GM23248 (cell line): ENCODE measurements at regions not wholly inside any gene's neighbourhood (a gene's known extent, or its start where the extent isn't known, plus 50 kb on each side); places are given as distances from the start of the nearest gene placed in this dataset.
A peak's percentile ranks its signal among the peaks of the same experiment; 100 is the strongest.

Experiments used
- DNase-seq: peaks from one replicate; pipeline ENCODE4 v3.0.0-alpha.2; 2015
- H2AFZ ChIP-seq: fragments of 200-600 bp; sonication (generic); 2 replicates; pipeline ENCODE4 v1.6.1; 2016; ENCODE audit warnings: antibody characterized with exemption
- H3F3A ChIP-seq: fragments of 200-600 bp; sonication (generic); 2 replicates; pipeline ENCODE4 v1.6.1; 2016; ENCODE audit warnings: mild to moderate bottlenecking, antibody characterized with exemption, mixed run types; ENCODE audit not compliant: insufficient read depth
- H3K27ac ChIP-seq: fragments of 200-600 bp; sonication (generic); 2 replicates; pipeline ENCODE4 v1.5.1; 2016; ENCODE audit warnings: mild to moderate bottlenecking
- H3K27me3 ChIP-seq: fragments of 200-600 bp; sonication (generic); replicated peaks from 2 replicates; pipeline ENCODE4 v1.6.1; 2016; ENCODE audit warnings: mild to moderate bottlenecking; ENCODE audit not compliant: insufficient read depth
- H3K36me3 ChIP-seq: fragments of 200-600 bp; sonication (generic); 2 replicates; pipeline ENCODE4 v1.6.1; 2016; ENCODE audit warnings: low read depth, mild to moderate bottlenecking
- H3K4me1 ChIP-seq: fragments of 200-600 bp; sonication (generic); 2 replicates; pipeline ENCODE4 v1.6.1; 2016; ENCODE audit warnings: mild to moderate bottlenecking; ENCODE audit not compliant: insufficient read depth
- H3K4me2 ChIP-seq: fragments of 200-600 bp; sonication (generic); one replicate; pipeline ENCODE4 v1.6.1; 2016; ENCODE audit warnings: mild to moderate bottlenecking; ENCODE audit not compliant: unreplicated experiment
- H3K4me3 ChIP-seq: fragments of 200-600 bp; sonication (generic); 2 replicates; pipeline ENCODE4 v1.5.1; 2016; ENCODE audit warnings: mild to moderate bottlenecking
- H3K79me2 ChIP-seq: fragments of 200-600 bp; sonication (generic); 2 replicates; pipeline ENCODE4 v1.6.1; 2016; ENCODE audit warnings: mild to moderate bottlenecking; ENCODE audit not compliant: insufficient read depth
- H3K9ac ChIP-seq: fragments of 200-600 bp; sonication (generic); 2 replicates; pipeline ENCODE4 v1.6.1; 2016; ENCODE audit warnings: mild to moderate bottlenecking
- H3K9me2 ChIP-seq: fragments of 200-600 bp; sonication (generic); 2 replicates; pipeline ENCODE4 v1.6.1; 2016; ENCODE audit warnings: mixed run types, mild to moderate bottlenecking, moderate library complexity; ENCODE audit not compliant: insufficient read depth
- H3K9me3 ChIP-seq: fragments of 200-600 bp; sonication (generic); one replicate; pipeline ENCODE4 v1.6.1; 2017; ENCODE audit warnings: low read depth
- H4K20me1 ChIP-seq: fragments of 200-600 bp; sonication (generic); 2 replicates; pipeline ENCODE4 v1.6.0; 2016; ENCODE audit not compliant: insufficient read depth
- EZH2 ChIP-seq: fragments of 200-600 bp; sonication (generic); IDR thresholded peaks from 2 replicates; pipeline ENCODE4 v1.6.1; 2018; ENCODE audit warnings: antibody characterized with exemption, mild to moderate bottlenecking; ENCODE audit not compliant: insufficient read depth, poor library complexity, severe bottlenecking
- EZH2phosphoT487 ChIP-seq: fragments of 200-600 bp; sonication (generic); IDR thresholded peaks from 2 replicates; pipeline ENCODE4 v1.6.1; 2018; ENCODE audit warnings: antibody characterized with exemption, moderate library complexity, mild to moderate bottlenecking, low read depth; ENCODE audit not compliant: insufficient read depth
- WGBS, 2 experiments: methylation state at CpG; one replicate each; pipeline ENCODE4 v1.1.6; 2015 to 2017; ENCODE audit warnings: low lambda C conversion rate in 2 of 2, low coverage in 1 of 2; ENCODE audit errors: missing lambda C conversion rate in 2 of 2; 5-methylcytosine and 5-hydroxymethylcytosine counted together
- in situ Hi-C: fragments of 300-500 bp; cut with MboI; formaldehyde crosslinking; loops from 2 replicates; pipeline ENCODE4 v1.15.0; 2020

- Histone ChIP-seq H3K36me3 (no peaks in the 10 kb centered on the region), H3F3A (peaks cover 18% of the 10 kb centered on the region), H3K4me1 (peaks cover 20% of the 10 kb centered on the region), H3K9ac (no peak overlapping the region), H3K4me3 (peak overlapping the region; percentile 8; the same call in 1 of the 2 replicates), H3K4me2 (peak overlapping the region; percentile 16), H3K27me3 (no peaks in the 10 kb centered on the region), H2AFZ (no peak overlapping the region), H3K9me3 (no peaks in the 10 kb centered on the region), H3K9me2 (no peaks in the 10 kb centered on the region), H3K79me2 (no peaks in the 10 kb centered on the region), H3K27ac (peak overlapping the region; percentile 6; the same call in 1 of the 2 replicates), H4K20me1 (no peaks in the 10 kb centered on the region)
- DNase-seq, result peak; percentile 10
- in situ Hi-C loops, result no loop called here
- no peak for TF ChIP-seq EZH2phosphoT487
- 83 to 92% methylated on average over 2 of the region's 2 CpGs for WGBS, 2 experiments
Measured at GRCh38 chr16:72536723-72537435, 364.9 kb upstream of the PMFBP1 start.

DNA sequence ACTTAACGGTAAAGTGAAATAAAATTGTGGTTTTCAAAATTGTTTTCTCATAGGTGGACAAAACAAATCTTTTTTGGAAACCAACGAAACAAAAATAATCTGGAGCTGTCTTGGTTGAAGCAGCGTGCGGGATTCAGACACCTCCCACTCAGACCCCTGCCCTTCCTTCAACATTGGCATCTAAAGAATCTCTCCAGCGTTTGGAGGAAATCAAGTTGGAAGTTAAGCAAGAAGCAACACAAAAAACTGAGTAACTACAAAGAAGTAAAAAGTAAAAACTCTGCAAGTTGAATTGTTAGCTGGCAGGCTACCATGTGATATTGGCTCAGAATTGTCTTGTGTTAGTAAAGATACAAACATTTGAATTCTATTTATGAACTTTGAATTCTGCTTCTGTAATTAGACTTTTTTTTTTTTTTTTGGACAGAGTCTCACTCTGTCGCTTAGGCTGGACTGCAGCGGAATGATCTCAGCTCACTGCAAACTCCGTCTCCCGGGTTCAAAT is 361.0 kb upstream of the PMFBP1 start:
- H3K36me3 ChIP-seq, result no peaks in the 10 kb centered on the region
- no peak overlapping the region for H3K4me3 ChIP-seq
- no peak for DNase-seq
- H3K9me3 ChIP-seq, result no peaks in the 10 kb centered on the region
- in situ Hi-C loops, result no loop called here
- TF ChIP-seq EZH2, result no peak
- no peak for TF ChIP-seq EZH2phosphoT487
- H4K20me1 ChIP-seq, result no peaks in the 10 kb centered on the region
- H3K27me3 ChIP-seq, result no peaks in the 10 kb centered on the region
- 86% methylated on average over 9 of the region's 9 CpGs for WGBS, 2 experiments
- H3K79me2 ChIP-seq, result no peaks in the 10 kb centered on the region
- no peak overlapping the region for H3K27ac ChIP-seq
- H3K4me1 ChIP-seq, result peaks cover 24% of the 10 kb centered on the region
- no peak overlapping the region for H3K9ac ChIP-seq
- H2AFZ ChIP-seq, result no peak overlapping the region
- H3K9me2 ChIP-seq, result no peaks in the 10 kb centered on the region
- H3K4me2 ChIP-seq, result no peak overlapping the region
- H3F3A ChIP-seq, result peaks cover 22% of the 10 kb centered on the region

- Histone ChIP-seq H3K9ac (no peak overlapping the region), H3K36me3 (no peaks in the 10 kb centered on the region), H3K4me1 (peaks cover 7% of the 10 kb centered on the region), H3K27me3 (no peaks in the 10 kb centered on the region), H3K79me2 (no peaks in the 10 kb centered on the region), H3K4me2 (no peak overlapping the region), H3K4me3 (no peak overlapping the region), H3K9me3 (no peaks in the 10 kb centered on the region), H4K20me1 (no peaks in the 10 kb centered on the region), H3F3A (peaks cover 7% of the 10 kb centered on the region; the same call in 1 of the 2 replicates), H3K27ac (peak overlapping the region; percentile 29; the same call in 1 of the 2 replicates), H3K9me2 (no peaks in the 10 kb centered on the region), H2AFZ (peak overlapping the region; percentile 69)
- in situ Hi-C loops, result no loop called here
- WGBS, 2 experiments, result 47 to 52% methylated on average over 2 of the region's 2 CpGs
- peak; percentile 78 for DNase-seq
- TF ChIP-seq EZH2phosphoT487, result no peak
- no peak for TF ChIP-seq EZH2
Measured at GRCh38 chr16:72530434-72530833, 358.5 kb upstream of the PMFBP1 start.

DNA sequence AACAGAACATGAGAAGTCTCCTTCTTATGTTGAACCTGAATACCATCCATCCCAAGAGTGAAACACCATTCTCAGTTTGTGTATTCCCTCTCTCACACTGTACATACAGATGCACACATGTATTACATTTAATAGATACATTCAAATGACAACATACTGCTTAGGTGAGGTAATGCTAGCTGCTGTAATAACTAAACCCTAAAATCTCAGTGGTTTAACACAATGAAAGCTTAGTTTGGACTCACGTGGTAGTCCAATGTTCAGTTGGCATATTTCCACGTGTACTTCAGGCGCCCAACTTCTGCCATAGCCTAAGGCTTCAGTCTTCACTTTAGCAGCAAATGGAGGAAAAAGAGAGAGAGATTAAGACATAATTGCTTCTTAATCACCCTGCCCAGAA is 351.1 kb upstream of the PMFBP1 start:
- in situ Hi-C loops, result no loop called here
- Histone ChIP-seq H4K20me1 (no peaks in the 10 kb centered on the region), H3K27me3 (no peaks in the 10 kb centered on the region), H2AFZ (no peak overlapping the region), H3K9me2 (no peaks in the 10 kb centered on the region), H3F3A (no peaks in the 10 kb centered on the region), H3K9ac (no peak overlapping the region), H3K4me2 (no peak overlapping the region), H3K9me3 (no peaks in the 10 kb centered on the region), H3K4me1 (no peaks in the 10 kb centered on the region), H3K4me3 (no peak overlapping the region), H3K27ac (no peak overlapping the region), H3K36me3 (no peaks in the 10 kb centered on the region), H3K79me2 (no peaks in the 10 kb centered on the region)
- TF ChIP-seq EZH2phosphoT487 (no peak), EZH2 (no peak)
- DNase-seq, result no peak
- WGBS, 2 experiments, result 82 to 86% methylated on average over 3 of the region's 3 CpGs
